Panc1 (cell line): ENCODE measurements at regions not wholly inside any gene's neighbourhood (a gene's known extent, or its start where the extent isn't known, plus 50 kb on each side); places are given as distances from the start of the nearest gene placed in this dataset.

Experiments
- ATAC-seq: fragments of 200-7000 bp; cut with Tn5 transposase; 2 replicates; pipeline ENCODE4 v1.9.1; 2020; ENCODE audit warnings: mild to moderate bottlenecking, moderate library complexity
- BruUV-seq: library from RNA; stranded (reverse); fragments of 400-500 nt; replicated peaks from 2 replicates; lab custom pipeline; 2021; lab: Mats Ljungman, UMichigan
- CTCF ChIA-PET: fragments of 300-600 bp; sonication (Branson Sonifier 250); formaldehyde crosslinking; loops from one replicate; lab custom pipeline; 2022; ENCODE audit warnings: antibody characterized with exemption; lab: Charles Lee
- POLR2A ChIA-PET: fragments of 300-600 bp; sonication (Branson Sonifier 250); formaldehyde crosslinking; loops from one replicate; lab custom pipeline; 2022; ENCODE audit warnings: antibody characterized with exemption; lab: Charles Lee
- DNase-seq: peaks from one replicate; pipeline ENCODE4 v3.0.0-alpha.2; 2010; ENCODE audit warnings: low read depth, low spot score
- H3K27ac ChIP-seq: 2 replicates; pipeline ENCODE4 v1.5.1; 2011; ENCODE audit warnings: mild to moderate bottlenecking, low read length, inconsistent platforms
- H3K27me3 ChIP-seq: fragments of 200-500 bp; sonication (Bioruptor generic); 2 replicates; pipeline ENCODE4 v1.6.0; 2014; ENCODE audit warnings: low read length, inconsistent platforms; ENCODE audit not compliant: control insufficient read depth, insufficient read depth
- H3K36me3 ChIP-seq: fragments of 200-500 bp; sonication (Bioruptor generic); 2 replicates; pipeline ENCODE4 v1.5.1; 2014; ENCODE audit warnings: inconsistent platforms, mild to moderate bottlenecking, low read length, moderate library complexity; ENCODE audit not compliant: control insufficient read depth, insufficient read depth
- H3K4me1 ChIP-seq: 2 replicates; pipeline ENCODE4 v1.5.1; 2011; ENCODE audit warnings: inconsistent platforms, mild to moderate bottlenecking, low read length, moderate library complexity; ENCODE audit not compliant: control insufficient read depth, insufficient read depth
- H3K4me3 ChIP-seq, 2 experiments: 2 replicates each; pipeline ENCODE4 v1.5.1; 2011 to 2012; ENCODE audit warnings: low read depth in 2 of 2, low read length in 2 of 2, mild to moderate bottlenecking in 2 of 2, inconsistent platforms in 1 of 2, moderate library complexity in 1 of 2
- H3K9me3 ChIP-seq: fragments of 200-500 bp; sonication (Bioruptor generic); 2 replicates; pipeline ENCODE4 v1.5.1; 2014; ENCODE audit warnings: low read depth, mild to moderate bottlenecking, inconsistent platforms, low read length, moderate library complexity; ENCODE audit not compliant: control insufficient read depth, insufficient read depth
- POLR2AphosphoS5 ChIP-seq: IDR thresholded peaks from 2 replicates; pipeline ENCODE4 v1.6.1; 2012; ENCODE audit warnings: mild to moderate bottlenecking, low read depth, low read length, moderate library complexity
- SIN3A ChIP-seq: IDR thresholded peaks from 2 replicates; pipeline ENCODE4 v1.6.1; 2012; ENCODE audit warnings: low read depth, mild to moderate bottlenecking, low read length, moderate library complexity, borderline replicate concordance; ENCODE audit not compliant: insufficient read depth
- TCF7L2 ChIP-seq: IDR thresholded peaks from 2 replicates; pipeline ENCODE4 v1.6.1; 2011; ENCODE audit warnings: mild to moderate bottlenecking, low read depth, low read length, inconsistent platforms
- in situ Hi-C: cut with HindIII; loops from 2 replicates; pipeline ENCODE4 v1.10.0; 2016; ENCODE audit warnings: low sequenced_read_pairs, low pct_unique_long_range_greater_than_20kb
- intact Hi-C: fragments of 100-400 bp; cut with micrococcal nuclease; formaldehyde crosslinking; loops from one replicate; pipeline ENCODE4 v1.10.0; 2022; ENCODE audit not compliant: unreplicated experiment
- TF ChIP-seq, protein P1 (sequence below): fragments of 450-650 bp; IDR thresholded peaks from 2 replicates; pipeline ENCODE4 v1.5.1; 2017; ENCODE audit warnings: mild to moderate bottlenecking
- TF ChIP-seq, protein P2 (sequence below), 2 experiments: IDR thresholded peaks; 2 replicates each; pipeline ENCODE4 v1.6.1; 2011 to 2012; ENCODE audit warnings: low read depth in 2 of 2, control low read depth in 1 of 2, low read length in 1 of 2, mild to moderate bottlenecking in 1 of 2, moderate library complexity in 1 of 2; ENCODE audit not compliant: insufficient read depth in 1 of 2

DNA sequence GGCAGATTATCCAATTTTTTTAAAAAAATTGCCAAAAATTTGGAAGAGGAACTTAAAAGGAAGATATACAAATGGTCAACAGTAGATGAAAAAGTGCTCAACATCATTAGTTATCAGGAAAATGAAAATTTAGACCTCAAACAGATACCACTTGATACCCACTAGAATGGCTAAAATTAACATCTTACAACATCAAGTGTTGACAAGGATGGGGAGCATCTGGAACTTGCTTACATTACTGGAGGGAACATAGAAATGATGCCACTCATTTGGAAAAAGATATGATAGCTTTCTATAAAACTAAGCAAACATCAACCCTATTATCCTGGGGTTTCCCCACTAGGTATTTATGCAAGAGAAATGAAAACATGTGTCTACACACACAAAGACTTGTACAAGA is 284.5 kb upstream of the CHRNA7 start:
- ChIA-PET CTCF (no interaction called here), POLR2A (no interaction called here)
- Histone ChIP-seq H3K36me3 (no peaks in the 10 kb centered on the region), H3K4me1 (no peaks in the 10 kb centered on the region), H3K27me3 (no peaks in the 10 kb centered on the region), H3K4me3 (no peak overlapping the region), H3K27ac (no peak overlapping the region), H3K9me3 (peaks cover 9% of the 10 kb centered on the region; the same call in 1 of the 2 replicates)
- intact Hi-C loops (no loop called here), in situ Hi-C loops (no loop called here)
- ATAC-seq (no peak), DNase-seq (no peak)
- TF ChIP-seq, protein P1, sequence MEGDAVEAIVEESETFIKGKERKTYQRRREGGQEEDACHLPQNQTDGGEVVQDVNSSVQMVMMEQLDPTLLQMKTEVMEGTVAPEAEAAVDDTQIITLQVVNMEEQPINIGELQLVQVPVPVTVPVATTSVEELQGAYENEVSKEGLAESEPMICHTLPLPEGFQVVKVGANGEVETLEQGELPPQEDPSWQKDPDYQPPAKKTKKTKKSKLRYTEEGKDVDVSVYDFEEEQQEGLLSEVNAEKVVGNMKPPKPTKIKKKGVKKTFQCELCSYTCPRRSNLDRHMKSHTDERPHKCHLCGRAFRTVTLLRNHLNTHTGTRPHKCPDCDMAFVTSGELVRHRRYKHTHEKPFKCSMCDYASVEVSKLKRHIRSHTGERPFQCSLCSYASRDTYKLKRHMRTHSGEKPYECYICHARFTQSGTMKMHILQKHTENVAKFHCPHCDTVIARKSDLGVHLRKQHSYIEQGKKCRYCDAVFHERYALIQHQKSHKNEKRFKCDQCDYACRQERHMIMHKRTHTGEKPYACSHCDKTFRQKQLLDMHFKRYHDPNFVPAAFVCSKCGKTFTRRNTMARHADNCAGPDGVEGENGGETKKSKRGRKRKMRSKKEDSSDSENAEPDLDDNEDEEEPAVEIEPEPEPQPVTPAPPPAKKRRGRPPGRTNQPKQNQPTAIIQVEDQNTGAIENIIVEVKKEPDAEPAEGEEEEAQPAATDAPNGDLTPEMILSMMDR: no peak
- TF ChIP-seq SIN3A (no peak), TCF7L2 (no peak), POLR2AphosphoS5 (no peak)
- TF ChIP-seq, protein P2, sequence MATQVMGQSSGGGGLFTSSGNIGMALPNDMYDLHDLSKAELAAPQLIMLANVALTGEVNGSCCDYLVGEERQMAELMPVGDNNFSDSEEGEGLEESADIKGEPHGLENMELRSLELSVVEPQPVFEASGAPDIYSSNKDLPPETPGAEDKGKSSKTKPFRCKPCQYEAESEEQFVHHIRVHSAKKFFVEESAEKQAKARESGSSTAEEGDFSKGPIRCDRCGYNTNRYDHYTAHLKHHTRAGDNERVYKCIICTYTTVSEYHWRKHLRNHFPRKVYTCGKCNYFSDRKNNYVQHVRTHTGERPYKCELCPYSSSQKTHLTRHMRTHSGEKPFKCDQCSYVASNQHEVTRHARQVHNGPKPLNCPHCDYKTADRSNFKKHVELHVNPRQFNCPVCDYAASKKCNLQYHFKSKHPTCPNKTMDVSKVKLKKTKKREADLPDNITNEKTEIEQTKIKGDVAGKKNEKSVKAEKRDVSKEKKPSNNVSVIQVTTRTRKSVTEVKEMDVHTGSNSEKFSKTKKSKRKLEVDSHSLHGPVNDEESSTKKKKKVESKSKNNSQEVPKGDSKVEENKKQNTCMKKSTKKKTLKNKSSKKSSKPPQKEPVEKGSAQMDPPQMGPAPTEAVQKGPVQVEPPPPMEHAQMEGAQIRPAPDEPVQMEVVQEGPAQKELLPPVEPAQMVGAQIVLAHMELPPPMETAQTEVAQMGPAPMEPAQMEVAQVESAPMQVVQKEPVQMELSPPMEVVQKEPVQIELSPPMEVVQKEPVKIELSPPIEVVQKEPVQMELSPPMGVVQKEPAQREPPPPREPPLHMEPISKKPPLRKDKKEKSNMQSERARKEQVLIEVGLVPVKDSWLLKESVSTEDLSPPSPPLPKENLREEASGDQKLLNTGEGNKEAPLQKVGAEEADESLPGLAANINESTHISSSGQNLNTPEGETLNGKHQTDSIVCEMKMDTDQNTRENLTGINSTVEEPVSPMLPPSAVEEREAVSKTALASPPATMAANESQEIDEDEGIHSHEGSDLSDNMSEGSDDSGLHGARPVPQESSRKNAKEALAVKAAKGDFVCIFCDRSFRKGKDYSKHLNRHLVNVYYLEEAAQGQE (IDR thresholded peaks at IDR 0.05; ENCODE audit: insufficient read depth in 1 of 2, low read depth in 2 of 2, low read length in 1 of 2): no peak
- BruUV-seq: no TSS peak

DNA sequence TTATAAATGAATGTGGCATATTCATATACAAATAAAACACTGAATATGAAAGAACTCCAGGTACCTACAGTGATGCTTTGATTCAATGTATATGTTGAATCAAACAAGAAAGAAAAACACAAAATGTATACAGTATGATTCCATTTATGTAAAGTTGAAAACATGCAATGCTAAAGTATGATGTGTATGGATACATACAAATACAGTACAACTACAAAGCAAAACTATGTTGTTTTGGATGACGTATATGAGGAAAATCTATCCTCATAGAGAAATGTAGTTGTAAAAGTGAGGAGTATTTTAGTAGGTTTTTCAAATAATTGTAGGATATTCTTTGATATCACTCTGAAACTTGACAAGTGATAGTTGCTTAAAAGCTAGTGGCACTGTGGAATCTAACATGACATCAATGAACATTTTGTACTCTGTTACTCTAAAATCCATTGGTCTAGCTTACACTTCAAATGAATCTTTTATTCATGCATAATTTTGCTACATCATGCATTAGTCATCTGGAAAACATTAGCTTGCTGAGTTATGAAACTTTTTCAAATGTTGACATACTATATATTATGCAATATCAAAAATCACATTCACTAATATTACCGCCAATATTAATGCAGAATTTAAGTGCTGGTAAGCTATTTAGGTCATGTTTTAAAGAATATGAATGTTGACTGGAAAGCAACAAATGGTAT is 278.1 kb upstream of the CHRNA7 start:
- CTCF ChIA-PET: interaction anchor here (0.6 kb wide), 1 partner anchor 384 kb away, joined by 3 read pairs; no protein-coding TSS in a partner anchor
- intact Hi-C loops (no loop called here), in situ Hi-C loops (no loop called here)
- Histone ChIP-seq H3K4me3 (no peak overlapping the region), H3K27me3 (no peaks in the 10 kb centered on the region), H3K36me3 (no peaks in the 10 kb centered on the region), H3K27ac (no peak overlapping the region), H3K4me1 (no peaks in the 10 kb centered on the region), H3K9me3 (no peaks in the 10 kb centered on the region; the same call in 1 of the 2 replicates)
- ATAC-seq (no peak), DNase-seq (no peak)
- TF ChIP-seq, protein P2 (IDR thresholded peaks at IDR 0.05; ENCODE audit: insufficient read depth in 1 of 2, low read depth in 2 of 2, low read length in 1 of 2): no peak
- TF ChIP-seq SIN3A: no peak
- no peak for TF ChIP-seq TCF7L2
- TF ChIP-seq, protein P1: no peak
- no peak for TF ChIP-seq POLR2AphosphoS5
- no TSS peak for BruUV-seq
- POLR2A ChIA-PET: no interaction called here
